ENCODE measurements at regions not wholly inside any gene's neighbourhood (a gene's known extent, or its start where the extent isn't known, plus 50 kb on each side); places are given as distances from the start of the nearest gene placed in this dataset.
A peak's percentile ranks its signal among the peaks of the same experiment; 100 is the strongest.
"Not testable (repeated sequence)": the region's sequence is repeated elsewhere in the genome, so short reads cannot be mapped to it uniquely, and the experiment has no call there.

DNA sequence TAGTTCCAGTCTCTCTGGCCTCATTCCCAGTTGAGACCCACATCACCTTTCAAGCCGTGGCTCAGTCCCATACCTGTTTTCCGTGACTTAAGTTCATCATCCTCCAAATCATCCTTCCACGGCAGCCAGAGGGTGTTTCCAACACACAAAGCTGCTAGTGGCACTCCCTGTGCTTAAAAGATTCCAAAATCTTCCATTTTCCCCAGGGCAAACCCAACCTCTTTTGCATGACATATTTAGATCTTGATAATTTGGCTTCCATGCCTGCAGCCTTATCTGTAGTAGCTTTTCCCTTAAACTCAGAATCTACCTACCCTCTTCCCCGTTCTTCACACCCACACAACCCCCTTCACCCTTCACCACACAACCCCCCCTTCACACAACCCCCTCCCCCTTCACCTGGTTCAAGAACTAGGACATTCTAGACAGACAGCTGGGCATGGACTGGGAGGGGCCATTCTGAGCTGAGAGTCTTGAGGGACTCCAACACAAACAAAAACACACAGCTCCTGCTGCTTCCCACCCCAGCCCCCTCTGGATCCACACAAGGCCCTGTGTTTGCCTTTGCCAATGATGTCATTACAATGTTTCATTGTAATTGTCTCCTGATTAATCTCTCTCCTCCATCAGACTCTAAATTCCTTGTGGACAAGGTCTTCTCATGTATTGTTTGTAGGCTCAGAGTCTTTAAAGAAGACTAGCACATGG lies 268.2 kb downstream of the SH3GL2 start:
- DNase-seq, result peak; percentile 77

DNA sequence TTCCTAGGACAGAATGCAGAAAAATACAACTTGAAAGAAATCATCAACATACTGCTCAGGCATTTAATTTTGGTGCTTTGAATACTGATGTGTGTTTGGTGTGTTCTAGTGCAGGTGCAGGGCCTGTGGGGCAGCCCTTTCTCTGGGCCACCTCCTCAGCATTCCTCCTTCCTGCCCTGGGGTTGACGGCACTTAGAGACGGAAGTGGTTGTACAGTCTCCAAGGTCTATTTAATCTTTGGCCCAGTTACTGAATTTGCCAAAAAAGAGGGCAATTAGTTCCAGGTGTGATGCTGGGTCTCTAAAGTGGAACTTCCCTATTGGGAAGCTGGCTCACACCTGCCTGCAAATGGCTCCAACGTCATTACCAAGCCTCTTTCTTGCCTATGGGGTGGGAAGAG lies 269.0 kb downstream of the SH3GL2 start:
- peak; percentile 64 for DNase-seq

DNA sequence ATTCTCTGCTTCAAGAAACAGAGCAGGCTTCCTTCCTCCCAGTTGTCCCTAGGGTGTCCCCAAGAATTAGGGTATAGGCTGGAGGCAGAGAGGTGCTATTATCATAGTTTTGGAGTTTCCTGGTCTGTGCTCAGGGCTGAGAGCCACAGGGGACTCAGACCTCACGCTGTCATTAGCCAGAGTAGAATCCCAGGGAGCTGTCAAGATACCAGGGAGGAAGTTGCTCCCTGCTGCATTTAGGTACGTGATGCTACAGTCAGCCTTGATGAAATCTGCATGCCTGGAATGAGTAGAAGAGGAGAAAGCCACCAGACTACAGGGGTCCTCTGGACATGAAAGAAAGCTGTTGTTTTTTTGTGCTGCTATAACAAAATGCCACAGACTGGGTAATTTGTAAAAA lies 273.2 kb downstream of the SH3GL2 start:
- no peak for DNase-seq

DNA sequence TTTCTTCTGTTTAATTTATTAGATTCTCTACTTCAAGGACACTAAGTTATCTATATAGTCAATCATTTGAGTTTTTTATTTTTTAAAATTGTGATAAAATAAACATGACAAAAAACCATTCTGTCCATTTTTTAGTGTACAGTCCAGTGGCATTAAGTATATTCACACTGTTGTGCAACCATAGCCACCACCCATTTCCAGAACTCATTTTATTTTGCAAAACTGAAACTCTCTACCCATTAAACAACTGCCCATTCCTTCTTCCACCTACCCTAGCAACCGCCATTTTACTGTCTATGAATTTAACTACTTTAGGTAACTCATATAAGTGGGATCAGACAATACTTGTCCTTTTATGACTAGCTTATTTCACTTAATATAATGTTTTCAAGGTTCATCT lies 275.6 kb downstream of the SH3GL2 start:
- no peak for DNase-seq

DNA sequence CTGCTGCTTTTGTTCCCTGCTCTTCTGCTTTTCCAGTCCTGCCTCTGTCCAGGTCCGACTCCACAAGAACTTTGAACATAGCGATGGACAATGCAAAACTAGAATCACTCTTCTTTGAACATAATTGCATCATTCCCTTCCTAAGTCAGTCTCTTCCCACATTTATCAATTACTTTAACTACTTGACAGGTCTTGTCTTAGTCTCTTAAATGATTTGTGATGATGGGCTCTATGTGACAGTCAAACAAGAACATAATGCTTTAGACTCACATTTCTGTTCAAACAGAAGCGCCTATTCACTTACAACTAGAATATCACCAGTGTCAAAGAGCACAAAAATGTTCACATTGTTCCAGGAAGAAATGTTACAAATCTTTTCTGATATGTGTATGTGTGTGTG lies 278.1 kb downstream of the SH3GL2 start:
- DNase-seq, result no peak

DNA sequence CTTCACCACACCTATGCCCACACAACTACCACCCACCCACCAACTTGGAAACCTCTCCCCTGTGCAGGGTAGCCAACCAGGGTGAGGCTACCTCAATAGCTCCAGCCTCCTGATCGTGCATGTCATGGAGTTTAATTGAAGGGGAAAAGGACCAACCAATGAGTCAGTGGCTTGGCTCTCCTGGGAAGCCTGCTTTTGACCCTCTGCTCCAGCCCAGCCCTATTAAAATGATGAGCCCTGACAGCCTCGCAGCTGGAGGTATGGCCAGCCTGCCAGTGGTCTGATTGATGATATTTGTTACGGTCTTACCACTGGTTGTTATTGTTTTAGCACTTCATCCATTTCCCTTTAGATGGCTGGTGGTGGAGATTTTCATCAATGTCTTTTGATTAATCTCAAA lies 280.4 kb downstream of the SH3GL2 start:
- no peak for DNase-seq

DNA sequence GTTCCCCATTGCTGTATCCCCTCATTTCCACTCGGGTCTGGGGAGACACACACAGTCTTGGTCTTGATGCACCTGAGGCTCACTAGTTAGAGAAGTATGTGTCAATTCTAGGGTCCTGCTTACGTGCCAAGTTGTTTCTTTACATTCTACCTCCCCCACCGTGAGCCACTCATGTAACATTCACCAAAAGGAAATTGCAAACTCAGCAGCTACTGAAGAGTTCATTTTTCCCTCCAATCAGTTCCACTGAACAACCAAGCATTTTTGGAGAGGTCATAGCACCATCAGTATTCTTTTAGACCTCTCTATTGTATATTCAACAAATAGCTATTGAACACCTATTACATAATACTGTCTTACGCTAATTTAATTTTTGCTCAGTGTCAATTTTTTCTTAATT lies 281.1 kb downstream of the SH3GL2 start:
- no peak for DNase-seq

DNA sequence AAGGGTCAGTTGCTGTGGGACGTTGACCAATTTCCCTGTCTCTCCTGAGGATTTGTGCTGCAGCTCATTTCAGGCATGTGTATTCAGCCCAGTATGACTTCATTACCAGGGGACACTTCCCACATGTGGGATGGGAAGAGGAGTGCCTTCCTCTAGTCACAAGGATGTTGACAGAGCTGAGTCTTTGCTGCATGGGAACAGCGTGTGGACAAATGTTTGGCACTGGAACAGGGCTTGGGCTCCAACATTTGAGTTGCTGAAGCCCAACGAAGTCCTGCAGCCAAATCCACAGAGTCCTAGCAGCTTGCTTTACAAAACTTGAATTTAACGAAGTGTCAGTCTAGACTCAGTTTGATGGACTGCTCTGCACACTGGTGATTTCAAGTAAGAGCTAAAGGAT lies 283.2 kb downstream of the SH3GL2 start:
- no peak for DNase-seq

DNA sequence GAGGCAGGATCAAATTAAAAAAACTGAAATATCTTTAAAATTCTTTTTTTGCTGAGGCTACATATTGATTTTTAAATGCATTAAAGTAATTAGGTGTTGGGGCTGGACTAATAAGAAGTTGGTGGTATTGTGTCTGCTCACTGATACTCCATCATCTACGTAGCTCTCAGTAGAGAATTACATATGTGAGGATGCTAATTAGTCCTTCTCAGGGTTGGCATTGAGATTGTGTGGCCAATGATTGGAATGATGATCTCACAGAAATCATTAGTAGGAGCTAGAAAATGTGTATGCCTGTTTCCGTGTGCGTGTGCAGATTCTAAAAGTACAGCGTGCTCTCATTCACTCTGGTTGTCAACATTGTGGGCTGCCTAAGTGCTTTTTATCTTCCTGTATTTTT lies 283.8 kb downstream of the SH3GL2 start:
- no peak for DNase-seq

DNA sequence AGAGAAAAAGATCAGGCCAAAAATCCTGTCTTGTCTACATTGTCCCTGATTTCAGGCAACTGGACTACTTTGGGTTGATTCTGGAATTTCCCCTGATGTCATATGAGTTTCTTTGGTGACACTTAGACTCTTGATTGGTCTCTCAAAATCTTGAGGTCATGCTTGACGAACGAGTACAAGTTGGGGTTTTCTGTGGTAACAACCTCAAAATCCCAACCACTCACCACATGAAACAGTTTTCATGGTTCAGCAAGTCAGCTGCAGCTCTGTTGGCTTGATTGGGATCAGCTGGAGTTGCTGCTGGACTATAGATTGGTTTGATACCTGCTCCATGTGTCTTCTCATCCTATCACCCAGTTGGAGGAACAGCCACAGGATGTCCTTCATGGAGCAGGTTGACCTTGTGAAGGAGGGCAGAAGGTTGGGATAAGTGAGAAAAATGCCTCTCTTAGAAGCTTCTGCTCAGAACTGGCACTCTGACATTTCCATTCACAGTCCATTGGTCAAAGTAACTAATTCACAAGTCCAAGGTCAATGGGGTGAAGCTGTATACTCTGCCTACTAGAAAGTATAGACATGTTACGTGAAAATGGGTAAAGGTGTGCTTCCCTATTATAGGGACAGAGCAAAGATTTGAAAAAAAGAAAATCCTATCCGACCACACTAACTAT lies 284.5 kb downstream of the SH3GL2 start:
- no peak for DNase-seq

DNA sequence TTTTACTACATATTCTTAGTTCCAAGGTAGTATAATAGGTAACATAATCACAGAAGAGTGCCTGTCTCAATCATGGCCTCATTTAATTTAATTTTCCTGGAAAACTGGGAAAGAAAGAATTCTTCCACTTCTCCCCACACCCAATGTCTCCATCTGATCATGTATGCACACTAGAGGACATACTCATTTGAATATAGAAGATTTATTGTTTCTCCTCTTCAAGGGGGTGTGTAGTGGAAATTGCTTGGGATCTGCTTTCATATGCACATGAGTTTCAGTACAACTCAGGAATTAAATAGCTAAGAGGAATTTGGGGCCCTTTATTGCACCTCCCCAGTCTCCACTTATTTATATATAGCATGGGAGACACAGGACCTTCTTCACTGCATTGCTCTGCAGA lies 285.1 kb downstream of the SH3GL2 start:
- DNase-seq, result no peak

DNA sequence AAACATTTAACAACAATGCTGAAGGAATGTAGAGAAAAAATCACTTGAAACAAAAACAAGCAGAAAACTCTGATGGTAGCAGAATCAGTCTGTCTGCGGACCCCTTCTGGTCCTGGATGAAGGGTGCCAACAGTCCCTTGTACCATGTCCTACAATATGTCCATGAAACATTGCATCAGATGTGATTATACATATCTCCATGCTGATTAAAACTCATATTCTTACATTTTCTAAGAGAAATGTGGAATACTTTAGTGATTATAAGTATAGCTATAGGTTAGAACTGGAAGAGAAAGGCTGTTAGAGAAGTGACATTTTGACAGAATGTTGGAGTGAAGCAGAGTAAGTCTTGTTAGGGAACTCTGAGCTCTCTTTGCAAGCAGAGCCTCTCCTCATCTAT lies 286.1 kb downstream of the SH3GL2 start:
- no peak for DNase-seq

DNA sequence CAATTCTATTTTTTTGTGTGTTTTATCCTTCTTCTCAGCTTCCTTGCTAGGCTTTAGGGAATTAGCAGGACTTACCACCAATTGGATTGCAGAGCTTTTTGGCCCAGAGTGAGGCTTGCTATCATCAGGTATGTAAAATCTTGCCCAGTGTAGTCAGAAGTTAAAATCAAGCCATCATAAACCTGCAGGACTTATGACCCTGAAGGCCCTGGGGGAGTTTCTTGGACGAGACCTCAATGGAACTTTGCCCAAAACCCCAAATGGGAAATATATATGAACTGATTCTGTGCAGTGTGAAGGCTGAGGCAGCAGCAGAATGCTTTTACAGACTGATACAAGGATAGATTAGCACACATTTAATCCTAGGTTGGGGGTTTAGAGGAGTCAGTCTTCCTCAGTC lies 287.0 kb downstream of the SH3GL2 start:
- no peak for DNase-seq

DNA sequence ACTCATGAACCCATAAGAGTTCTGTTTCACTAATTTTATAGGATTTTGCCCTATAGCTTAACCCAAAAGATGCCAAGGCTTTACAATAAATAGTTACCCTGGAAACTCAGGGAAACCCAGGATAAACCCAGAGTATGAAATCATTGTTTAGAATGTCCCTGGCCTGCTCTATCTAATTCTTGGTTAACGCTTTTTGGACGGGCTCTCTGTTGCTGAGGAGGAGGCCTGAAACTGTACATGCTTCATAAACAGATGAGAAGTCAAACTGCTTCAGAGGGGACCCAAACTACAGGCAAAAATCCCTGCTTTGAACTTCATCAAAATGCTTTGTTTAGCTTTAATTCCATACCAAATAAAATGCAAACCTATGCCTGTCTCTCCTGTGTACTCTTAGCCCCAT lies 291.9 kb downstream of the SH3GL2 start:
- DNase-seq, result no peak

DNA sequence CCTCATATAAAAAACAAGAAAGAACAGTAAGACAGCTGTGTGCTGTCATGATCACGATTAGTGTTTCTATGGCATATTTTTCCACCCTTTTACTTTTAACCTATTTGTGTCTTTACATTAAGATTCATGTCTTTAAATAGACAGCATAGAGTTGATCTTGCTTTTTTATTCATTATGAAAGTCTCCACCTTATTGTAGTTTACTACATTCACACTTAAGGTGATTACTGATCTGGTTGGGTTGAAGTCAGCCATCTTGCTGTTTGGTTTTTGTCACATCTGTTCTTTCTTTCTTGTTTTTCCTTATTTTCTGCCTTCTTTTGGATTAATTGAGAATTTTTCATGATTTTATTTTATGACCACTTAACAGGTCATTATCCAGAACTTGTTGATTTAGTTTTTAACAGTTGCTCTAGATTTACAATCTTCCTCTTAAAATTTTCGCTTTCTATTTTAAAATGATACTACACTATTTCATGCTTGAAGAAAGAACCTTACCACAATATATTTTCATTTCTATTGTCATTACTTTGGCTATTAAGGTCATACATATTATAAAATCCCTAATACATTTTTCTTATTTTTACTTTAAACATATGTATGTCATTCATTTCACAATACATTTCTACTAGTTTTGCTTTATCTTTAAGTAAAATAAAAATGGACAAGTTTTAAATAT lies 292.5 kb downstream of the SH3GL2 start:
- DNase-seq, result no peak

DNA sequence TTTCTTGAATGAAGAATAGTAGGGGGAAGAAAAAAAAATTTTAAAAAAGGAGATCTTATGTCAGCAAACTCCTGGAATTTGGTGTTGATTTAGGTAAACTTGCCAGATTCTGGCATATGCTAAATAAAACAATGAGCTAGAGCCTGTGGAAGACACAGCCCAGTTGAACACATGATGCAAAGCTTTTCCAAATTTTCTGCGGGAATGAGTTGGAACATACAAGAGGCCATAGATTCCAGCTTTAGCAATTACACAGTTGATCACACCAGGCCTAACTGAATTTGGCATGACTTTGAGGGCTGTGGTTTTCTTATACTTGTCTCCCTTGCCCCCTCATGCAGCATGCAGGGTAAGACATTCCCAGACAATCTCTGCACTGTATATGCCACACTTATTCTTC lies 297.0 kb downstream of the SH3GL2 start:
- DNase-seq, result no peak

DNA sequence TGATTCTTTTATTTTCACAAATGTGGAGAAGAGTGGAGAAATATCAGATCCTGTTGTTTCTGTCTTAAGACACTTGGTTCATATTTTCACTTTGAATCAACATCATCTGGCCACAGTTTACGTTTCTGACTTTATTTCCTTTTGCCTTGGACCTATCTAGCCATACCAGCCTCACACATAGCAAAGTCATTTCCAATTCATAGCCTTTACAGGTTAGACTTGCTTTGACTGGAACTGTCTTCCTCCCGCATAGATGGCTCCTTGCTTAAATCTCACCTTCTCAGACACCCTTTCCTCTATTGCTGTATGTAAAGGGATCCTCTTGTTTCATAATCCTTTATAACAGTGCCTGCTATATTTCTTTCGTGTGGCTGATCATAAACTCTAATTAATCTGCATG lies 297.8 kb downstream of the SH3GL2 start:
- DNase-seq, result no peak

DNA sequence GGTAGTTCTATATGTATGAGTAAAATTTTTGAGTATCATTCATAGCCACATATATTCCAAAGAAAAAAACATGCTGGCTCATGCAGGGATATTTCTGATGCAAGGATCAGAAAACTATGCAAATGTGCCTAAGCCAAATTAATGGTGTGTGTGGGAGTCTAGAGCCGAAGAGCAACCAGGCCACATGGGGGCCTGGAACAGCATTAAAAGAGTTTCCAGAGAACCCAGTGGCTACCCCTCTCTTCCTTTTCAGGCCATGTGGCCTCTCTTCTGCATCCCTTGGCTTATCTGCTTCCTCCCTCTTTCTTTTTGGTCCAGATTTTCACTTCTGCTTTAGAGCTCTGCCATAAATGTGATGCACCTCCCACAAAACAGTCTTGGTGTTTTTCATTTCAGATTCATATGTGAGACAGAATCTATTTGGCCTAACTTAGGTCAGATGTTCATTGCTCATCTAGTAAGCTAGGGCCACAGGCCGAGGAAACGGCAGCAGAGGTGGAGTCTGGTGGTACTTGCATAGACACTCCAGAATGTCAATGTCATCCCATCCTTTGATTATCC lies 300.0 kb downstream of the SH3GL2 start:
- no peak for DNase-seq

DNA sequence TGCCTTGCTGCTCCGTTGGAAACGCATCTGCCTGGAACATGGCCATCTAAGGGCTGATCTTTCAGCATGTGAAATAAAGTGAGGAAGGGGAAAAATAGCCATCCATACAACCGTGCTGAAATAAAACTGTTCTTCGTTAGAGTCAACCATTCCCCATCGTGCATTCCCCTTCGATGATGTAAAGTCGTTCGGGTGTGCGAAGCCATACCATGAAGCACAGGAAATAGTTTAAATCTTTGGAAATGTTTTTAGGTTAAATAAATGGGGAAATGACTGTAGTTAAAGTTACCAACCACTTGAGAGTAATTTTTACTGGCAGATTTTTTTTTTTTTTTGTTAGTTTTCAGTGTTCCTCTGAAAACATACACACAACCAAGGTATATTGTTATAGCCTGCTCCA lies 302.5 kb downstream of the SH3GL2 start:
- no peak for DNase-seq

DNA sequence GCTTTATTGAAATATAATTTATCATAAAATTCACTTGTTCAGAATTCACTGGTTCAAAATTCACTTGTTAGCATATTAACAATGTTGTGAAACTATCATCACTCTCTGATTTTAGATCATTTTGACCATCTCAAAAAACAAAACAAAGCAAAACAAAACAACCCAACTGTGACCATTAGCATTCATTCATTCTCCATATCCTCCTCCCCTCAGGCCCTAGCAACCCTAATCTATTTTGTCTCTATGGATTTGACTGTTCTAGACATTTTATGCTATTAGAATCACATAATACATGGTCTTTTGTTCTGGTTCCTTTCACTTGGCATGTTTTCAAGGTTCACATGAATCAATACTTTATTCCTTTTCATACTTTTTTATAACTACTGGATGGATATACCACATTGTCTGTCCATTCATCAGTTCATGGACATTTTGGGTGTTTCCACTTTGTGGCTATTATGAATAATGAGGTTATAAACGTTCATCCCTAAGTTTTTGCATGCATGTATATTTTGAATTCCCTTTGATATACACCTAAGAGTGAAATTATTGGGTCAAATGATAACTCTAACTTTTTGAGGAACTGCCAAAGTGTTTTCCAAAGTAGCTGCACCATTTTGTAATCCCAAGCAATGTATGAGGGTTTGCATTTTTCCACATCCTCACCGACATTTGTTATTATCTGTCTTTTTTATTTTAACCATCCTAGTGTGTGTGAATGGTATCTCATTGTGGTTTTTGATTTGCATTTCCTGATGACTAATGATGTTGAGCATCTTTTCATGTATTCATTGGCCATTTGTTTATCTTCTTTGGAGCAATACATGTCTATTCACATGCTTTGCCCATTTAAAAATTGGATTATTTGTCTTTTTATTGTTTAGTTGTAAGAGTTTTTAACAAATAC lies 304.1 kb downstream of the SH3GL2 start:
- DNase-seq, result no peak

DNA sequence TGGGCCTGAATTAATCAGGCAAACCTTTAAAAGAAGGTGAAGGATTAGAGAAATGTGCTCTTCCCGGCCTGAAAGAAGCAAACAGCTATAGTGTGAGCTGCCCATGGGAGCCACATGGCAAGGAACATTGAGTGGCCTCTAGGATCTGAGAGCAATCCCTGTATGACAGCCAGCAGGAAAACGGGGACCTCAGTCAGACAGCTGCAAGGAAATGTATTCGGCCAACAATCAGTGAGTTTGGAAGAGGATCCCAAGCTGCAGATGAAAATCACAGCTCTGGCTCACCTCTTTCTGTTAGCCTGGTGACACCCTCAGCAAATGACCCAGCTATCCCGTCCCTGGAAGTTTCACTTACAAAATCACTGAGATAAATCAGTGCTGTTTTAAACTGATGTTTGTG lies 309.2 kb downstream of the SH3GL2 start:
- no peak for DNase-seq

DNA sequence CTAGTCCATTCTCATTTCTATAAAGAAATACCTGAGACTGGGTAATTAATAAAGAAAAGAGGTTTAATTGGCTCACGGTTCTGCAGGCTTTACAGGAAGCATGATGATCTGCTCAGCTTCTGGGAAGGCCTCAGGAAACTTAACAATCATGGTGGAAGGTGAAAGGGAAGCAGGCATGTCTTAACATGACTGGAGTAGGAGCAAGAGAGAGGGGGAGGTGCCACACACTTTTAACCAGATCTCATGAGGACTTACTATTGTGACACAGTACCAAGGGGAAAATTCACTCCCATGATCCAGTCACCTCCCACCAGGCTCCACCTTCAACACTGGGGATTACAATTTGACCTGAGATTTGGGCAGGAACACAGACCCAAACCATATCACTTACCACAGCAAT lies 310.1 kb downstream of the SH3GL2 start:
- DNase-seq, result not testable (repeated sequence)
